SK-N-DZ (cell line): ENCODE measurements at regions not wholly inside any gene's neighbourhood (a gene's known extent, or its start where the extent isn't known, plus 50 kb on each side); places are given as distances from the start of the nearest gene placed in this dataset.
"Not testable (repeated sequence)": the region's sequence is repeated elsewhere in the genome, so short reads cannot be mapped to it uniquely, and the experiment has no call there.

Experiments used
- DNase-seq: peaks from one replicate; pipeline ENCODE4 v3.0.0-alpha.2; 2015; ENCODE audit warnings: low spot score

- DNase-seq = no peak
Observed at GRCh38 chr14:30218907-30219306, 291.3 kb upstream of the PRKD1 start.

GRCh38 chr14:30221546-30221945 lies 293.9 kb upstream of the PRKD1 start:
- no peak for DNase-seq

- peak; percentile 65 for DNase-seq
Observed at GRCh38 chr14:30223385-30223785, 295.7 kb upstream of the PRKD1 start.

GRCh38 chr14:30223966-30224365 lies 296.3 kb upstream of the PRKD1 start:
- no peak for DNase-seq

- no peak for DNase-seq
Observed at GRCh38 chr14:30225176-30225575, 297.5 kb upstream of the PRKD1 start.

- DNase-seq = no peak
Observed at GRCh38 chr14:30227436-30227835, 299.8 kb upstream of the PRKD1 start.

GRCh38 chr14:30227876-30228275 lies 300.2 kb upstream of the PRKD1 start:
- DNase-seq = no peak

- no peak for DNase-seq
Observed at GRCh38 chr14:30230719-30231118, 303.1 kb upstream of the PRKD1 start.

- DNase-seq = no peak
Observed at GRCh38 chr14:30234966-30235365, 307.3 kb upstream of the PRKD1 start.

- DNase-seq = no peak
Observed at GRCh38 chr14:30235485-30235884, 307.8 kb upstream of the PRKD1 start.

- DNase-seq = no peak
Observed at GRCh38 chr14:30238936-30239335, 311.3 kb upstream of the PRKD1 start.

- DNase-seq = peak; percentile 60
Observed at GRCh38 chr14:30240018-30240417, 312.4 kb upstream of the PRKD1 start.

GRCh38 chr14:30240685-30241084 lies 313.0 kb upstream of the PRKD1 start:
- DNase-seq = no peak

GRCh38 chr14:30242744-30243143 lies 315.1 kb upstream of the PRKD1 start:
- no peak for DNase-seq

GRCh38 chr14:30243207-30243606 lies 315.6 kb upstream of the PRKD1 start:
- DNase-seq = no peak

GRCh38 chr14:30243805-30244204 lies 315.2 kb upstream of the G2E3 start:
- DNase-seq = no peak

GRCh38 chr14:30244348-30244747 lies 314.6 kb upstream of the G2E3 start:
- not testable (repeated sequence) for DNase-seq

GRCh38 chr14:30251017-30251416 lies 307.9 kb upstream of the G2E3 start:
- no peak for DNase-seq

GRCh38 chr14:30251557-30252100 lies 307.3 kb upstream of the G2E3 start:
- no peak for DNase-seq

- no peak for DNase-seq
Observed at GRCh38 chr14:30252151-30252550, 306.8 kb upstream of the G2E3 start.

GRCh38 chr14:30252783-30253674 lies 305.9 kb upstream of the G2E3 start:
- no peak for DNase-seq

- no peak for DNase-seq
Observed at GRCh38 chr14:30256627-30257026, 302.3 kb upstream of the G2E3 start.

- no peak for DNase-seq
Observed at GRCh38 chr14:30257946-30258661, 300.9 kb upstream of the G2E3 start.
